Ovary (tissue), 7 donors: ENCODE measurements at regions not wholly inside any gene's neighbourhood (a gene's known extent, or its start where the extent isn't known, plus 50 kb on each side); places are given as distances from the start of the nearest gene placed in this dataset.

Experiments used
- DNase-seq, 5 donors: peaks; one replicate each; pipeline ENCODE4 v3.0.0-alpha.2; 2019 to 2020
- H3K27ac ChIP-seq, 2 donors: fragments of 200-600 bp; one replicate each; pipeline versions ENCODE4 v1.5.1 to v1.8.0; 2019 to 2022
- H3K27me3 ChIP-seq: fragments of 200-600 bp; one replicate; pipeline ENCODE4 v1.8.0; 2022
- H3K36me3 ChIP-seq: fragments of 200-600 bp; sonication (generic); one replicate; pipeline ENCODE4 v1.5.1; 2019
- H3K4me1 ChIP-seq: one replicate; pipeline ENCODE4 v1.8.1; 2013; ENCODE audit warnings: mild to moderate bottlenecking, moderate library complexity; ENCODE audit not compliant: insufficient read depth
- H3K4me3 ChIP-seq: fragments of 200-600 bp; sonication (generic); one replicate; pipeline ENCODE4 v1.5.1; 2017
- H3K9me3 ChIP-seq, 2 donors: fragments of 200-600 bp in 1 of 2; sonication (generic) in 1 of 2; one replicate each; pipeline versions ENCODE4 v1.5.1 to v1.8.1; 2013 to 2019; ENCODE audit warnings: mild to moderate bottlenecking in 1 of 2, moderate library complexity in 1 of 2
- EP300 ChIP-seq: sonication (generic); formaldehyde crosslinking; IDR thresholded peaks from one replicate; pipeline ENCODE4 v1.6.1; 2017; ENCODE audit warnings: antibody characterized with exemption
- POLR2A ChIP-seq: fragments of 450-650 bp; IDR thresholded peaks from one replicate; pipeline ENCODE4 v1.6.1; 2017; ENCODE audit warnings: antibody characterized with exemption, mild to moderate bottlenecking, moderate library complexity
- WGBS, 3 donors: extraction: QIAGEN DNeasy Blood & Tissue Kit in 1 of 3; methylation state at CpG; one replicate each; pipeline versions ENCODE4 v1.1.5 to v1.1.7; 2013 to 2017; 5-methylcytosine and 5-hydroxymethylcytosine counted together
- intact Hi-C, 4 donors: fragments of 100-400 bp; cut with DNase I; formaldehyde crosslinking; loops; one replicate each; pipeline versions ENCODE4 v1.11.0 to v1.15.1; 2022 to 2023
- TF ChIP-seq, protein P1 (sequence below), 3 donors: fragments of 450-650 bp in 2 of 3; fragments of 200-600 bp in 1 of 3; IDR thresholded peaks; one replicate each; pipeline versions ENCODE4 v1.5.1 to v1.8.0; 2016 to 2022; ENCODE audit warnings: antibody characterized with exemption in 3 of 3, mild to moderate bottlenecking in 1 of 3
- donor health status: DM: no; HTN: no; CAD: no; lungs with moderate emphysema.
- donor health status: DM: no; HTN: no; CAD: no.
- donor health status: Bipolar disorder and iron deficiency.
- donor health status: DM: no; HTN: no; CAD: no.
- donor health status: DM: yes; HTN: yes; CAD: no.

DNA sequence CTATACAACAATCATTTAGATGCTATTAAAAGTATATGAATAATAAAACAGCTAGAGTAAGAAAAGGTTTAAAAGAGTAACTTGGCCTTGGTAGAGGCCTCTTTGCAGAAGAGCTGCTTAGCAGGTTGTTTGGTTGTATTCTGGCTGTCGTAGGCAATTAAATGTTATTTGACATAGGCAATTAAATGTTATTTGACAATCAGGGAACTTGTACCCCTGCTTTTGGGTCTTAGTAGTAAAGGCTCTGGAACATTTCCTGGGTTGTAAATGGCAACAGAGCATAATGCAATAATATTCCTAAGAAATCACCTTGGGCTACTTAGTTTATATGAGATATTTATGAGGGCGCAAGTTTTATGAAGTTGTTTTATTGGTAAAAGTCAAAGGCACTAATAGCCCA lies 84.4 kb upstream of the SLC28A3 start:
- 92 to 99% (median 99%) methylated on average over 2 of the region's 2 CpGs for WGBS, 3 donors
- intact Hi-C loops: no loop called here
- Histone ChIP-seq H3K4me1 (no peaks in the 10 kb centered on the region), H3K36me3 (no peaks in the 10 kb centered on the region), H3K27me3 (no peaks in the 10 kb centered on the region), H3K4me3 (no peak overlapping the region), H3K27ac (no peak overlapping the region), H3K9me3 (no peaks in the 10 kb centered on the region)
- no peak for TF ChIP-seq POLR2A
- TF ChIP-seq, protein P1, sequence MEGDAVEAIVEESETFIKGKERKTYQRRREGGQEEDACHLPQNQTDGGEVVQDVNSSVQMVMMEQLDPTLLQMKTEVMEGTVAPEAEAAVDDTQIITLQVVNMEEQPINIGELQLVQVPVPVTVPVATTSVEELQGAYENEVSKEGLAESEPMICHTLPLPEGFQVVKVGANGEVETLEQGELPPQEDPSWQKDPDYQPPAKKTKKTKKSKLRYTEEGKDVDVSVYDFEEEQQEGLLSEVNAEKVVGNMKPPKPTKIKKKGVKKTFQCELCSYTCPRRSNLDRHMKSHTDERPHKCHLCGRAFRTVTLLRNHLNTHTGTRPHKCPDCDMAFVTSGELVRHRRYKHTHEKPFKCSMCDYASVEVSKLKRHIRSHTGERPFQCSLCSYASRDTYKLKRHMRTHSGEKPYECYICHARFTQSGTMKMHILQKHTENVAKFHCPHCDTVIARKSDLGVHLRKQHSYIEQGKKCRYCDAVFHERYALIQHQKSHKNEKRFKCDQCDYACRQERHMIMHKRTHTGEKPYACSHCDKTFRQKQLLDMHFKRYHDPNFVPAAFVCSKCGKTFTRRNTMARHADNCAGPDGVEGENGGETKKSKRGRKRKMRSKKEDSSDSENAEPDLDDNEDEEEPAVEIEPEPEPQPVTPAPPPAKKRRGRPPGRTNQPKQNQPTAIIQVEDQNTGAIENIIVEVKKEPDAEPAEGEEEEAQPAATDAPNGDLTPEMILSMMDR (IDR thresholded peaks at IDR 0.05): no peak
- no peak for TF ChIP-seq EP300
- no peak for DNase-seq

DNA sequence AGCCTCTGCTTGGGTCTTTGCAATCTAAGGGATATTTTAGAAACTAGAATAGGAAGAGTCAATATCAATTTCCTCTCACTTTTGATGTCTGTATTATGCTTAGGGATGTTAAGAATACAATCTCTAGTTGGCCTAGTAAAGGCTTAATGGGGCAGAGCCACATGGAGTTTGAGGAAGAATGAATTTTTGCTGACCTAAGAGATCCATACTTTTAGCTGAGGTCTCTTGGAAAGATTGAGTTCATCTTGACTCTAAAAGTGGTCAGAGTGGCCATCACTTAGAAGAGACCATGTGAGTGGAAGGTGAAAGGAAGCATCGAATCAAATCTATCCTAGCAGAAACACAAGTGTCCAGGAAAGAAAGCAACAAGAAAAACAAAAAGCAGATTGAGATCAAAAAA lies 92.2 kb upstream of the SLC28A3 start:
- no peaks in the 10 kb centered on the region for H3K27me3 ChIP-seq
- no peak overlapping the region for H3K27ac ChIP-seq
- H3K4me3 ChIP-seq: no peak overlapping the region
- H3K36me3 ChIP-seq: no peaks in the 10 kb centered on the region
- 91 to 95% (median 92%) methylated on average over 1 of the region's 1 CpG for WGBS, 3 donors
- TF ChIP-seq EP300: no peak
- TF ChIP-seq, protein P1 (IDR thresholded peaks at IDR 0.05): no peak
- no peak for TF ChIP-seq POLR2A
- intact Hi-C loops: no loop called here
- no peaks in the 10 kb centered on the region for H3K4me1 ChIP-seq
- DNase-seq: no peak
- H3K9me3 ChIP-seq: no peaks in the 10 kb centered on the region

DNA sequence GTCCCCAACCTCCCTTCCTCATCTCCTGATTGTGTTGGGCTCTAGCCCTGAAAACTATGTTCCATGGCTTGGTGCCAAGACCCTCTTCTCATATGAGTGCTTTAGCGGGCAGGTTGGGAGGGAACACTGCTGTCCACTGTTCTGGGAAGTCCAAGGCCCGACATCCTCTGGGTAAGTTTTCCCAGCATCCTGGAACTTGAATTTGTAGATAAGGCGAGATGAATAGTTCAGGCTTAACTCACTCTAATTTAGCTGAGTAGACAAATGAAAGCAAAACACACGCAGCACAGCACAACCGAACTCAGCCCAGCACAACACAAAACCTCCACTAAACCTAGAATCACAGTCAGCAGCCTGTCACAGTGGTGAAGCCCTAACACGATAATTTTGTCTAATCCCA lies 95.3 kb upstream of the SLC28A3 start:
- TF ChIP-seq POLR2A: no peak
- no peak for TF ChIP-seq EP300
- TF ChIP-seq, protein P1 (IDR thresholded peaks at IDR 0.05): no peak
- Histone ChIP-seq H3K4me3 (peak overlapping the region; percentile 7), H3K27me3 (no peaks in the 10 kb centered on the region), H3K27ac (peak overlapping the region in 1 of 2 donors; percentile 53), H3K9me3 (no peaks in the 10 kb centered on the region), H3K36me3 (no peaks in the 10 kb centered on the region), H3K4me1 (no peaks in the 10 kb centered on the region)
- DNase-seq: peak in 4 of 5 donors; percentile 15 to 39 (median 30)
- WGBS, 3 donors: 7 to 11% (median 9%) methylated on average over 6 of the region's 6 CpGs
- intact Hi-C loops: no loop called here

DNA sequence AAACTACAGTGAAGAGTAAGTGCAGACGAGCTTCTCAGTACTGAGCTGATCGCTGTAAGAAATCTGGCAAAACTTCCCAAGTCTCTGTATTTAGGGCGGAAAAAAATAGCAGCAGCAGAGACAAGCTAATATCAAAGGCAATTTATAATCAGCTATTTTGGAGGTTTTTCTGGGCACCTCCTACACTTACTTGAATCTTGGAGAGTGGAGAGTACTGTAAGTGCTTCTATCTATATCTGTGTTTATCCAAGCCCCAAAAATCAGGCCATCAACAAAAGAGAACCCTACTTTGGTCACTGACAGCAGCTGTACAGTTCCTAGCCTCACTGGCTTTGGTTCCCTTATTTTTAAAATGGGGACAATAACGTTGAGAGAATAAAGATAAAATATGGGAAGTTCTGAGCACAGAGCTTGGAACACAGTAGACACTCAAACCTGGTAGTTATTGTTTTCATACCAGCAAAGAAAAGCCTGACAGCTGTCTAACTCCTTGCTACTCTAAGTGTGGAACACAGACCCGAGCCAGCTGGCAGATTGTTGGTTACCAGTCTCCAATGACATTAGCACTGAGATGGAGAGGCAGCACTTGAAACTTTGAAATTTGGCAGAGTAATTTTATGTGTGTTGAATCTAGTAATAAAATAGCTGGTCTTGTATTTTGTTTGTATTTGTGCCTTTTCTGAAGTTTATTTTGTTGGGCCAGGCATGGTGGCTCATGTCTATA lies 96.0 kb upstream of the SLC28A3 start:
- Histone ChIP-seq H3K9me3 (no peaks in the 10 kb centered on the region), H3K36me3 (no peaks in the 10 kb centered on the region), H3K4me1 (no peaks in the 10 kb centered on the region), H3K27ac (peak overlapping the region in 1 of 2 donors; percentile 53), H3K4me3 (peak overlapping the region; percentile 7), H3K27me3 (no peaks in the 10 kb centered on the region)
- intact Hi-C loops: no loop called here
- DNase-seq: peak in 1 of 5 donors; percentile 13
- 3 to 10% (median 8%) methylated on average over 5 of the region's 5 CpGs for WGBS, 3 donors
- TF ChIP-seq, protein P1 (IDR thresholded peaks at IDR 0.05): no peak
- no peak for TF ChIP-seq EP300
- no peak for TF ChIP-seq POLR2A
